PFSK-1 (cell line): ENCODE measurements at regions not wholly inside any gene's neighbourhood (a gene's known extent, or its start where the extent isn't known, plus 50 kb on each side); places are given as distances from the start of the nearest gene placed in this dataset.

Experiments
- FOXP2 ChIP-seq: optimal IDR thresholded peaks from 2 replicates; pipeline ENCODE3; 2011; ENCODE audit warnings: borderline replicate concordance, control low read depth, inconsistent platforms; ENCODE audit not compliant: insufficient read depth; ENCODE audit errors: extremely low read length, extremely low read depth
- POLR2AphosphoS5 ChIP-seq: IDR thresholded peaks from 2 replicates; pipeline ENCODE4 v1.6.1; 2012; ENCODE audit warnings: low read depth, mild to moderate bottlenecking, control low read depth, low read length, moderate library complexity
- SIN3A ChIP-seq: IDR thresholded peaks from 2 replicates; pipeline ENCODE4 v1.6.1; 2012; ENCODE audit warnings: mild to moderate bottlenecking, low read length, moderate library complexity, borderline replicate concordance; ENCODE audit not compliant: insufficient read depth
- TAF1 ChIP-seq: IDR thresholded peaks from 2 replicates; pipeline ENCODE4 v1.6.1; 2012; ENCODE audit warnings: low read length, control low read depth, borderline replicate concordance; ENCODE audit not compliant: insufficient read depth
- TF ChIP-seq, protein P1 (sequence below), 2 experiments: IDR thresholded peaks; 2 replicates each; pipeline versions ENCODE4 v1.6.1 to v1.8.0; 2011 to 2012; ENCODE audit warnings: low read depth in 2 of 2, low read length in 2 of 2, control low read depth in 1 of 2, inconsistent platforms in 1 of 2, mild to moderate bottlenecking in 1 of 2, moderate library complexity in 1 of 2; ENCODE audit not compliant: insufficient read depth in 1 of 2

DNA sequence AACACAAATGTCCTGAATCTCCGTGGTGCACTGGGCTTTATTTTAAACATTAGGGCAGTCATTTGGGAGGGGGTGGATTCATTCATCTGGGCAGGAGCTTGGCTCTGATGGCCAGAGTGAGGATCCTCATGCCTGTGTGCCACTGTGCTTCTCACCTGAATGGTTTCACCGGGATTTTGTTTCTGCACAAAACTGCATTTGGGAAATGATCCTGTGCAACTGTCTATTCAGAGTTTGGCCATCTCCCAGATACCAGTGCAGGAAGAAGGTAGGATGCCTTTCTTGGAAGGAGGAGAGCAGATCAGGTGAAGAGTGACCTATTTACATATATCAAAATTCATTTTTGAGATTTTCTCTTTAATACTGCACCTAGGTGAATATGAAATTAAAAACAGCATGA lies 514.4 kb upstream of the SEMA6A start:
- TF ChIP-seq POLR2AphosphoS5 (no peak), SIN3A (no peak), TAF1 (no peak), FOXP2 (no peak)
- TF ChIP-seq, protein P1, sequence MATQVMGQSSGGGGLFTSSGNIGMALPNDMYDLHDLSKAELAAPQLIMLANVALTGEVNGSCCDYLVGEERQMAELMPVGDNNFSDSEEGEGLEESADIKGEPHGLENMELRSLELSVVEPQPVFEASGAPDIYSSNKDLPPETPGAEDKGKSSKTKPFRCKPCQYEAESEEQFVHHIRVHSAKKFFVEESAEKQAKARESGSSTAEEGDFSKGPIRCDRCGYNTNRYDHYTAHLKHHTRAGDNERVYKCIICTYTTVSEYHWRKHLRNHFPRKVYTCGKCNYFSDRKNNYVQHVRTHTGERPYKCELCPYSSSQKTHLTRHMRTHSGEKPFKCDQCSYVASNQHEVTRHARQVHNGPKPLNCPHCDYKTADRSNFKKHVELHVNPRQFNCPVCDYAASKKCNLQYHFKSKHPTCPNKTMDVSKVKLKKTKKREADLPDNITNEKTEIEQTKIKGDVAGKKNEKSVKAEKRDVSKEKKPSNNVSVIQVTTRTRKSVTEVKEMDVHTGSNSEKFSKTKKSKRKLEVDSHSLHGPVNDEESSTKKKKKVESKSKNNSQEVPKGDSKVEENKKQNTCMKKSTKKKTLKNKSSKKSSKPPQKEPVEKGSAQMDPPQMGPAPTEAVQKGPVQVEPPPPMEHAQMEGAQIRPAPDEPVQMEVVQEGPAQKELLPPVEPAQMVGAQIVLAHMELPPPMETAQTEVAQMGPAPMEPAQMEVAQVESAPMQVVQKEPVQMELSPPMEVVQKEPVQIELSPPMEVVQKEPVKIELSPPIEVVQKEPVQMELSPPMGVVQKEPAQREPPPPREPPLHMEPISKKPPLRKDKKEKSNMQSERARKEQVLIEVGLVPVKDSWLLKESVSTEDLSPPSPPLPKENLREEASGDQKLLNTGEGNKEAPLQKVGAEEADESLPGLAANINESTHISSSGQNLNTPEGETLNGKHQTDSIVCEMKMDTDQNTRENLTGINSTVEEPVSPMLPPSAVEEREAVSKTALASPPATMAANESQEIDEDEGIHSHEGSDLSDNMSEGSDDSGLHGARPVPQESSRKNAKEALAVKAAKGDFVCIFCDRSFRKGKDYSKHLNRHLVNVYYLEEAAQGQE (IDR thresholded peaks at IDR 0.05; ENCODE audit: insufficient read depth in 1 of 2, low read depth in 2 of 2, low read length in 2 of 2): no peak
